SK-MEL-5 (cell line): ENCODE measurements at regions not wholly inside any gene's neighbourhood (a gene's known extent, or its start where the extent isn't known, plus 50 kb on each side); places are given as distances from the start of the nearest gene placed in this dataset.

ENCODE experiments used
- DNase-seq: peaks from one replicate; pipeline ENCODE4 v3.0.0-alpha.2; 2016; ENCODE audit warnings: low read depth, low spot score
- in situ Hi-C: cut with HindIII; loops from 2 replicates; pipeline ENCODE4 v1.10.0; 2016; ENCODE audit warnings: low sequenced_read_pairs, high pct_unique_total_duplicates, low pct_unique_long_range_greater_than_20kb

- no peak for DNase-seq
- in situ Hi-C loops, result no loop called here
Measured at GRCh38 chr5:173483160-173483559, 133.3 kb downstream of the BOD1 start.

GRCh38 chr5:173481821-173482220 lies 134.6 kb downstream of the BOD1 start:
- in situ Hi-C loops, result no loop called here
- no peak for DNase-seq

- DNase-seq, result no peak
- in situ Hi-C loops, result no loop called here
Measured at GRCh38 chr5:173480896-173481295, 135.6 kb downstream of the BOD1 start.

GRCh38 chr5:173479711-173480110 lies 136.7 kb downstream of the BOD1 start:
- in situ Hi-C loops, result no loop called here
- DNase-seq, result no peak

GRCh38 chr5:173477345-173478040 lies 139.0 kb downstream of the BOD1 start:
- no peak for DNase-seq
- in situ Hi-C loops, result no loop called here

- no peak for DNase-seq
- in situ Hi-C loops, result no loop called here
Measured at GRCh38 chr5:173475780-173476179, 140.7 kb downstream of the BOD1 start.

GRCh38 chr5:173474881-173475287 lies 141.6 kb downstream of the BOD1 start:
- in situ Hi-C loops, result no loop called here
- DNase-seq, result no peak

GRCh38 chr5:173473288-173473687 lies 143.2 kb downstream of the BOD1 start:
- no peak for DNase-seq
- in situ Hi-C loops, result no loop called here

- in situ Hi-C loops, result no loop called here
- no peak for DNase-seq
Measured at GRCh38 chr5:173472784-173473278, 143.6 kb downstream of the BOD1 start.

GRCh38 chr5:173472164-173472563 lies 143.9 kb upstream of the STC2 start:
- in situ Hi-C loops, result no loop called here
- peak; percentile 94 for DNase-seq

- no peak for DNase-seq
- in situ Hi-C loops, result no loop called here
Measured at GRCh38 chr5:173468821-173469251, 140.6 kb upstream of the STC2 start.

- in situ Hi-C loops, result no loop called here
Measured at GRCh38 chr5:173466227-173466626, 138.0 kb upstream of the STC2 start.

GRCh38 chr5:173464813-173465212 lies 136.6 kb upstream of the STC2 start:
- in situ Hi-C loops, result no loop called here
- DNase-seq, result no peak

More at GRCh38 chr5:173466227-173466626, 138.0 kb upstream of the STC2 start:
- no peak for DNase-seq

GRCh38 chr5:173463207-173463606 lies 135.0 kb upstream of the STC2 start:
- DNase-seq, result no peak
- in situ Hi-C loops, result no loop called here

GRCh38 chr5:173458828-173459609 lies 130.8 kb upstream of the STC2 start:
- in situ Hi-C loops, result no loop called here
- no peak for DNase-seq

- no peak for DNase-seq
- in situ Hi-C loops, result no loop called here
Measured at GRCh38 chr5:173457482-173457881, 129.3 kb upstream of the STC2 start.

GRCh38 chr5:173456751-173457171 lies 128.5 kb upstream of the STC2 start:
- in situ Hi-C loops, result no loop called here
- no peak for DNase-seq

- in situ Hi-C loops, result no loop called here
Measured at GRCh38 chr5:173456181-173456580, 128.0 kb upstream of the STC2 start.

GRCh38 chr5:173455599-173455957 lies 127.4 kb upstream of the STC2 start:
- in situ Hi-C loops, result no loop called here
- no peak for DNase-seq

More at GRCh38 chr5:173456181-173456580, 128.0 kb upstream of the STC2 start:
- no peak for DNase-seq
